GM23338 (cell line): ENCODE measurements at regions not wholly inside any gene's neighbourhood (a gene's known extent, or its start where the extent isn't known, plus 50 kb on each side); places are given as distances from the start of the nearest gene placed in this dataset.

ENCODE experiments used
- ATAC-seq: fragments of 200-7000 bp; cut with Tn5 transposase; 3 replicates; pipeline ENCODE4 v1.9.1; 2020
- DNase-seq: peaks from one replicate; pipeline ENCODE4 v3.0.0-alpha.2; 2015; ENCODE audit warnings: low spot score
- H2AFZ ChIP-seq: fragments of 200-600 bp; sonication (generic); 2 replicates; pipeline ENCODE4 v1.8.0; 2016; ENCODE audit warnings: antibody characterized with exemption, mild to moderate bottlenecking, moderate library complexity
- H3F3A ChIP-seq: fragments of 200-600 bp; sonication (generic); replicated peaks from 2 replicates; pipeline ENCODE4 v1.8.0; 2017; ENCODE audit warnings: antibody characterized with exemption, mixed run types, low read depth
- H3K27ac ChIP-seq: fragments of 200-600 bp; sonication (generic); 2 replicates; pipeline ENCODE4 v1.6.1; 2016; ENCODE audit warnings: low read depth
- H3K27me3 ChIP-seq: fragments of 200-600 bp; sonication (generic); 2 replicates; pipeline ENCODE4 v1.8.0; 2016; ENCODE audit warnings: mild to moderate bottlenecking, mixed run types, moderate library complexity; ENCODE audit not compliant: insufficient read depth
- H3K36me3 ChIP-seq: fragments of 200-600 bp; sonication (generic); 2 replicates; pipeline ENCODE4 v1.8.0; 2016; ENCODE audit warnings: mild to moderate bottlenecking; ENCODE audit not compliant: insufficient read depth
- H3K4me1 ChIP-seq: fragments of 200-600 bp; sonication (generic); 2 replicates; pipeline ENCODE4 v1.8.0; 2016; ENCODE audit warnings: mild to moderate bottlenecking, moderate library complexity; ENCODE audit not compliant: insufficient read depth
- H3K4me2 ChIP-seq: fragments of 200-600 bp; sonication (generic); 2 replicates; pipeline ENCODE4 v1.7.1; 2017; ENCODE audit warnings: mixed run types
- H3K4me3 ChIP-seq: fragments of 200-600 bp; sonication (generic); 2 replicates; pipeline ENCODE4 v1.6.1; 2016; ENCODE audit warnings: mixed run types
- H3K79me2 ChIP-seq: fragments of 200-600 bp; sonication (generic); replicated peaks from 2 replicates; pipeline ENCODE4 v1.8.0; 2017; ENCODE audit warnings: mild to moderate bottlenecking; ENCODE audit not compliant: insufficient read depth
- H3K9me2 ChIP-seq: fragments of 200-600 bp; sonication (generic); 2 replicates; pipeline ENCODE4 v1.8.0; 2017; ENCODE audit not compliant: insufficient read depth
- H4K20me1 ChIP-seq: fragments of 200-600 bp; sonication (generic); replicated peaks from 2 replicates; pipeline ENCODE4 v1.8.0; 2017; ENCODE audit warnings: mild to moderate bottlenecking; ENCODE audit not compliant: insufficient read depth
- H3K27ac Mint-ChIP-seq: 2 replicates; pipeline ENCODE4 v1.8.0; 2020; ENCODE audit warnings: inconsistent platforms, mild to moderate bottlenecking, moderate library complexity, mixed read lengths
- H3K27me3 Mint-ChIP-seq: 3 replicates; pipeline ENCODE4 v1.8.0; 2022; ENCODE audit warnings: low read depth, mild to moderate bottlenecking, moderate library complexity, mixed read lengths, inconsistent platforms; ENCODE audit not compliant: insufficient read depth, poor library complexity
- H3K36me3 Mint-ChIP-seq: 3 replicates; pipeline ENCODE4 v1.8.0; 2021; ENCODE audit warnings: low read depth, mild to moderate bottlenecking, inconsistent platforms, moderate library complexity, mixed read lengths
- H3K4me1 Mint-ChIP-seq: 3 replicates; pipeline ENCODE4 v1.8.0; 2020; ENCODE audit warnings: mild to moderate bottlenecking, inconsistent platforms, mixed read lengths
- H3K4me3 Mint-ChIP-seq: 3 replicates; pipeline ENCODE4 v1.8.0; 2021; ENCODE audit warnings: moderate library complexity, mild to moderate bottlenecking, inconsistent platforms, mixed read lengths
- H3K9me3 Mint-ChIP-seq: 3 replicates; pipeline ENCODE4 v1.8.0; 2020; ENCODE audit warnings: moderate library complexity, mild to moderate bottlenecking, inconsistent platforms, mixed read lengths
- CREB1 ChIP-seq: fragments of 250-450 bp; sonication (Bioruptor Pico); IDR thresholded peaks from 2 replicates; pipeline ENCODE4 v1.5.0; 2020; ENCODE audit warnings: low read depth, mild to moderate bottlenecking, moderate library complexity
- CTCF ChIP-seq, 2 experiments: fragments of 200-600 bp in 1 of 2; sonication (generic) in 1 of 2; conservative IDR thresholded peaks; 2 replicates each; pipeline versions ENCODE4 v1.5.1 to v1.6.1; 2016 to 2017; ENCODE audit warnings: antibody characterized with exemption in 2 of 2, low read depth in 2 of 2, mild to moderate bottlenecking in 2 of 2, moderate library complexity in 1 of 2
- ETS1 ChIP-seq: IDR thresholded peaks from 2 replicates; pipeline ENCODE4 v1.6.1; 2016; ENCODE audit warnings: antibody characterized with exemption
- EZH2 ChIP-seq: fragments of 200-600 bp; sonication (generic); IDR thresholded peaks from one replicate; pipeline ENCODE4 v1.8.0; 2017; ENCODE audit warnings: antibody characterized with exemption, mild to moderate bottlenecking, low read depth; ENCODE audit not compliant: unreplicated experiment
- EZH2phosphoT487 ChIP-seq: fragments of 200-600 bp; sonication (generic); IDR thresholded peaks from one replicate; pipeline ENCODE4 v1.8.1; 2018; ENCODE audit warnings: antibody characterized with exemption; ENCODE audit not compliant: unreplicated experiment
- JUNB ChIP-seq: IDR thresholded peaks from one replicate; pipeline ENCODE4 v1.6.1; 2016; ENCODE audit warnings: antibody characterized with exemption; ENCODE audit not compliant: unreplicated experiment
- NANOG ChIP-seq: IDR thresholded peaks from 2 replicates; pipeline ENCODE4 v1.6.1; 2016; ENCODE audit warnings: antibody characterized with exemption, borderline replicate concordance
- POLR2AphosphoS5 ChIP-seq: IDR thresholded peaks from 2 replicates; pipeline ENCODE4 v1.6.1; 2016; ENCODE audit warnings: antibody characterized with exemption, low read depth
- REST ChIP-seq: IDR thresholded peaks from one replicate; pipeline ENCODE4 v1.6.1; 2018; ENCODE audit warnings: antibody characterized with exemption; ENCODE audit not compliant: unreplicated experiment
- STAT1 ChIP-seq: IDR thresholded peaks from one replicate; pipeline ENCODE4 v1.6.1; 2016; ENCODE audit warnings: antibody characterized with exemption; ENCODE audit not compliant: unreplicated experiment
- ZNF114 ChIP-seq: fragments of 250-450 bp; sonication (Bioruptor Pico); IDR thresholded peaks from 2 replicates; pipeline ENCODE4 v1.5.0; 2020; ENCODE audit warnings: mild to moderate bottlenecking, moderate library complexity
- ZNF331 ChIP-seq: fragments of 250-450 bp; sonication (Bioruptor Pico); IDR thresholded peaks from 2 replicates; pipeline ENCODE4 v1.5.0; 2020; ENCODE audit warnings: low read depth, mild to moderate bottlenecking, moderate library complexity

DNA sequence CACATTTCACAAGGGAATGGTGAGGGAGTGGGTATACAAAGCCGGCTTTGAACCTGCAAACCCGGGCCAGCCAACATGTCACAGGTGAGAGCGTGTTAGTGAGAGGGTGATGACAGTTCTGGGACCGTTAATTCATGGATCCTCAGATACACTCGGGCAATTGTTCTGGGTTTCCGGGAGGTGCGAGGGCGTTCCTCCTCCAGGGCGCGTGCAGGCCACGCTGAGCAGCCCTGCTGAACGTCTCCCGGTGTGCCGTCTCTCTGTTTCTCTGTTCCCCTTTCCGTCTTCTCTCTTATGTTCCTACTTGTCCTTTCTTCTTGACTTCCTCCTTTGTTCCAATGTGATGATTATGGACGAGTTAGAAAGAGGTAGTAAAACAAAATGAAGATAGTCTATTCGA is 130.0 kb upstream of the GMDS start:
- DNase-seq (no peak), ATAC-seq (no peak)
- Histone ChIP-seq H3K4me1 (no peaks in the 10 kb centered on the region), H3K79me2 (no peaks in the 10 kb centered on the region), H3K4me3 (no peak overlapping the region), H4K20me1 (no peaks in the 10 kb centered on the region), H3K27me3 (no peaks in the 10 kb centered on the region), H3K27ac (no peak overlapping the region), H3F3A (no peaks in the 10 kb centered on the region), H3K36me3 (no peaks in the 10 kb centered on the region), H2AFZ (no peak overlapping the region), H3K9me2 (no peaks in the 10 kb centered on the region), H3K4me2 (no peak overlapping the region)
- no peak overlapping the region for H3K4me3 Mint-ChIP-seq
- H3K4me1 Mint-ChIP-seq = no peaks in the 10 kb centered on the region
- no peaks in the 10 kb centered on the region for H3K27me3 Mint-ChIP-seq
- TF ChIP-seq ZNF331 (CRISPR knock-in tag) = no peak
- TF ChIP-seq REST = no peak
- TF ChIP-seq CREB1 (CRISPR knock-in tag) = no peak
- no peak for TF ChIP-seq EZH2phosphoT487
- no peak for TF ChIP-seq ETS1
- TF ChIP-seq POLR2AphosphoS5 = no peak
- TF ChIP-seq ZNF114 (CRISPR knock-in tag) = no peak
- TF ChIP-seq JUNB = no peak
- H3K27ac Mint-ChIP-seq = no peak overlapping the region
- H3K36me3 Mint-ChIP-seq = no peaks in the 10 kb centered on the region
- H3K9me3 Mint-ChIP-seq = no peaks in the 10 kb centered on the region

DNA sequence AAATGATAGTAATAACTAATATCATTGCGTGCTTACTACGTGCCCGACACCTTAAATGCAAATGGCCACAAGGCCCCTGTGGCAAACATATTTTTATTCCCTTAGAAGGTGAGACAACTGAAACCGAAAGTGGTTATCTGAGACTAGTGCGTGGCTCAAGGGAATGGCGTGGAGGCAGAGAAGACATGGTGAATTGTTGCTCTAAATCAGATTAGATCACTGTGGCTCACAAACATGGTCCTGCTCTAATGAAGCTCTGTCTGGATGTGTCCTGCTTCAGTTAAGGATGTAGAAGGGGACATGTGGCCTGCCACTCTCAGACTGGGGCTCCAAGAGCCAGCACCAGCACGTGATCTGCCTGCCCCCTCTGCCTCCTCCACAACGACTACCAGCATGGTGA is 124.2 kb upstream of the GMDS start:
- H3K36me3 Mint-ChIP-seq = no peaks in the 10 kb centered on the region
- DNase-seq = no peak
- no peak overlapping the region for H3K4me3 Mint-ChIP-seq

More for the DNA sequence above, 124.2 kb upstream of the GMDS start:
- no peaks in the 10 kb centered on the region for H4K20me1 ChIP-seq
- H3K4me3 ChIP-seq = no peak overlapping the region
- H3K79me2 ChIP-seq = no peaks in the 10 kb centered on the region
- TF ChIP-seq CTCF (conservative IDR thresholded peaks at IDR 0.05; ENCODE audit: low read depth in 2 of 2) (no peak), JUNB (no peak), STAT1 (no peak), ZNF331 (CRISPR knock-in tag) (no peak), ETS1 (no peak), EZH2phosphoT487 (no peak), EZH2 (no peak), REST (no peak), NANOG (no peak)
- H3K27ac ChIP-seq = no peak overlapping the region
- H3F3A ChIP-seq = no peaks in the 10 kb centered on the region
- no peaks in the 10 kb centered on the region for H3K36me3 ChIP-seq
- ATAC-seq = no peak
- no peaks in the 10 kb centered on the region for H3K27me3 ChIP-seq
- Mint-ChIP-seq H3K27me3 (peaks cover 7% of the 10 kb centered on the region), H3K9me3 (no peaks in the 10 kb centered on the region), H3K4me1 (no peaks in the 10 kb centered on the region), H3K27ac (no peak overlapping the region)
- H3K4me1 ChIP-seq = 0 out of 2 replicates have a peak, but pooled peaks cover 4% of the 10 kb centered on the region
- no peak overlapping the region for H3K4me2 ChIP-seq
- H2AFZ ChIP-seq = no peak overlapping the region
- no peaks in the 10 kb centered on the region for H3K9me2 ChIP-seq
